GM23338 (cell line): ENCODE measurements at regions not wholly inside any gene's neighbourhood (a gene's known extent, or its start where the extent isn't known, plus 50 kb on each side); places are given as distances from the start of the nearest gene placed in this dataset.
A peak's percentile ranks its signal among the peaks of the same experiment; 100 is the strongest.

ENCODE experiments used
- ATAC-seq: fragments of 200-7000 bp; cut with Tn5 transposase; 3 replicates; pipeline ENCODE4 v1.9.1; 2020
- DNase-seq: peaks from one replicate; pipeline ENCODE4 v3.0.0-alpha.2; 2015; ENCODE audit warnings: low spot score
- H2AFZ ChIP-seq: fragments of 200-600 bp; sonication (generic); 2 replicates; pipeline ENCODE4 v1.8.0; 2016; ENCODE audit warnings: antibody characterized with exemption, mild to moderate bottlenecking, moderate library complexity
- H3F3A ChIP-seq: fragments of 200-600 bp; sonication (generic); replicated peaks from 2 replicates; pipeline ENCODE4 v1.8.0; 2017; ENCODE audit warnings: antibody characterized with exemption, mixed run types, low read depth
- H3K27ac ChIP-seq: fragments of 200-600 bp; sonication (generic); 2 replicates; pipeline ENCODE4 v1.6.1; 2016; ENCODE audit warnings: low read depth
- H3K27me3 ChIP-seq: fragments of 200-600 bp; sonication (generic); 2 replicates; pipeline ENCODE4 v1.8.0; 2016; ENCODE audit warnings: mild to moderate bottlenecking, mixed run types, moderate library complexity; ENCODE audit not compliant: insufficient read depth
- H3K36me3 ChIP-seq: fragments of 200-600 bp; sonication (generic); 2 replicates; pipeline ENCODE4 v1.8.0; 2016; ENCODE audit warnings: mild to moderate bottlenecking; ENCODE audit not compliant: insufficient read depth
- H3K4me1 ChIP-seq: fragments of 200-600 bp; sonication (generic); 2 replicates; pipeline ENCODE4 v1.8.0; 2016; ENCODE audit warnings: mild to moderate bottlenecking, moderate library complexity; ENCODE audit not compliant: insufficient read depth
- H3K4me2 ChIP-seq: fragments of 200-600 bp; sonication (generic); 2 replicates; pipeline ENCODE4 v1.7.1; 2017; ENCODE audit warnings: mixed run types
- H3K4me3 ChIP-seq: fragments of 200-600 bp; sonication (generic); 2 replicates; pipeline ENCODE4 v1.6.1; 2016; ENCODE audit warnings: mixed run types
- H3K79me2 ChIP-seq: fragments of 200-600 bp; sonication (generic); replicated peaks from 2 replicates; pipeline ENCODE4 v1.8.0; 2017; ENCODE audit warnings: mild to moderate bottlenecking; ENCODE audit not compliant: insufficient read depth
- H3K9me2 ChIP-seq: fragments of 200-600 bp; sonication (generic); 2 replicates; pipeline ENCODE4 v1.8.0; 2017; ENCODE audit not compliant: insufficient read depth
- H4K20me1 ChIP-seq: fragments of 200-600 bp; sonication (generic); replicated peaks from 2 replicates; pipeline ENCODE4 v1.8.0; 2017; ENCODE audit warnings: mild to moderate bottlenecking; ENCODE audit not compliant: insufficient read depth
- H3K27ac Mint-ChIP-seq: 2 replicates; pipeline ENCODE4 v1.8.0; 2020; ENCODE audit warnings: inconsistent platforms, mild to moderate bottlenecking, moderate library complexity, mixed read lengths
- H3K27me3 Mint-ChIP-seq: 3 replicates; pipeline ENCODE4 v1.8.0; 2022; ENCODE audit warnings: low read depth, mild to moderate bottlenecking, moderate library complexity, mixed read lengths, inconsistent platforms; ENCODE audit not compliant: insufficient read depth, poor library complexity
- H3K36me3 Mint-ChIP-seq: 3 replicates; pipeline ENCODE4 v1.8.0; 2021; ENCODE audit warnings: low read depth, mild to moderate bottlenecking, inconsistent platforms, moderate library complexity, mixed read lengths
- H3K4me1 Mint-ChIP-seq: 3 replicates; pipeline ENCODE4 v1.8.0; 2020; ENCODE audit warnings: mild to moderate bottlenecking, inconsistent platforms, mixed read lengths
- H3K4me3 Mint-ChIP-seq: 3 replicates; pipeline ENCODE4 v1.8.0; 2021; ENCODE audit warnings: moderate library complexity, mild to moderate bottlenecking, inconsistent platforms, mixed read lengths
- H3K9me3 Mint-ChIP-seq: 3 replicates; pipeline ENCODE4 v1.8.0; 2020; ENCODE audit warnings: moderate library complexity, mild to moderate bottlenecking, inconsistent platforms, mixed read lengths
- CTCF ChIP-seq, 2 experiments: fragments of 200-600 bp in 1 of 2; sonication (generic) in 1 of 2; conservative IDR thresholded peaks; 2 replicates each; pipeline versions ENCODE4 v1.5.1 to v1.6.1; 2016 to 2017; ENCODE audit warnings: antibody characterized with exemption in 2 of 2, low read depth in 2 of 2, mild to moderate bottlenecking in 2 of 2, moderate library complexity in 1 of 2
- ETS1 ChIP-seq: IDR thresholded peaks from 2 replicates; pipeline ENCODE4 v1.6.1; 2016; ENCODE audit warnings: antibody characterized with exemption
- EZH2 ChIP-seq: fragments of 200-600 bp; sonication (generic); IDR thresholded peaks from one replicate; pipeline ENCODE4 v1.8.0; 2017; ENCODE audit warnings: antibody characterized with exemption, mild to moderate bottlenecking, low read depth; ENCODE audit not compliant: unreplicated experiment
- EZH2phosphoT487 ChIP-seq: fragments of 200-600 bp; sonication (generic); IDR thresholded peaks from one replicate; pipeline ENCODE4 v1.8.1; 2018; ENCODE audit warnings: antibody characterized with exemption; ENCODE audit not compliant: unreplicated experiment
- JUNB ChIP-seq: IDR thresholded peaks from one replicate; pipeline ENCODE4 v1.6.1; 2016; ENCODE audit warnings: antibody characterized with exemption; ENCODE audit not compliant: unreplicated experiment
- ZNF462 ChIP-seq: fragments of 250-450 bp; sonication (Bioruptor Pico); IDR thresholded peaks from 2 replicates; pipeline ENCODE4 v1.5.0; 2020; ENCODE audit warnings: mild to moderate bottlenecking, moderate library complexity

GRCh38 chr2:45282646-45283045, 273.4 kb upstream of the SIX2 start:
- TF ChIP-seq EZH2phosphoT487 (no peak), ZNF462 (CRISPR knock-in tag) (no peak), JUNB (no peak), CTCF (conservative IDR thresholded peaks at IDR 0.05; ENCODE audit: low read depth in 2 of 2) (no peak), ETS1 (no peak), EZH2 (no peak)
- Histone ChIP-seq H3K27me3 (no peaks in the 10 kb centered on the region), H2AFZ (0 out of 2 replicates have a peak overlapping the region, but pooled peaks have one; percentile 38), H3K9me2 (no peaks in the 10 kb centered on the region), H3K27ac (no peak overlapping the region), H3K4me3 (no peak overlapping the region), H3K4me1 (no peaks in the 10 kb centered on the region), H3K79me2 (no peaks in the 10 kb centered on the region), H3F3A (no peaks in the 10 kb centered on the region), H3K36me3 (no peaks in the 10 kb centered on the region; the same call in 1 of the 2 replicates), H3K4me2 (no peak overlapping the region), H4K20me1 (no peaks in the 10 kb centered on the region)
- Mint-ChIP-seq H3K27me3 (peaks cover 8% of the 10 kb centered on the region), H3K4me1 (no peaks in the 10 kb centered on the region), H3K36me3 (peaks cover 3% of the 10 kb centered on the region; the same call in 1 of the 3 replicates), H3K9me3 (peaks cover 2% of the 10 kb centered on the region; the same call in 1 of the 3 replicates), H3K27ac (no peak overlapping the region), H3K4me3 (no peak overlapping the region)
- ATAC-seq (no peak), DNase-seq (no peak)
